Activated CD8-positive, alpha-beta memory T cell treated with anti-CD3 and anti-CD28 coated beads, Interleukin-2, amount 50 U/mL, for 24 hours (primary cell): ENCODE measurements at regions not wholly inside any gene's neighbourhood (a gene's known extent, or its start where the extent isn't known, plus 50 kb on each side); places are given as distances from the start of the nearest gene placed in this dataset.

ENCODE experiments used
- DNase-seq: peaks from one replicate; pipeline ENCODE4 v3.0.0-alpha.2; 2020; ENCODE audit errors: extremely low read depth

GRCh38 chr13:29999492-30000369, 149.3 kb upstream of the UBL3 start:
- no peak for DNase-seq

GRCh38 chr13:29996316-29996715, 145.9 kb upstream of the UBL3 start:
- no peak for DNase-seq

GRCh38 chr13:29994911-29995595, 144.6 kb upstream of the UBL3 start:
- no peak for DNase-seq

GRCh38 chr13:29993716-29994488, 143.5 kb upstream of the UBL3 start:
- DNase-seq = no peak

- DNase-seq = no peak
Observed at GRCh38 chr13:29993196-29993595, 142.8 kb upstream of the UBL3 start.

- no peak for DNase-seq
Observed at GRCh38 chr13:29991343-29991742, 140.9 kb upstream of the UBL3 start.

- no peak for DNase-seq
Observed at GRCh38 chr13:29987340-29987739, 136.9 kb upstream of the UBL3 start.

- no peak for DNase-seq
Observed at GRCh38 chr13:29980339-29980738, 129.9 kb upstream of the UBL3 start.

- DNase-seq = no peak
Observed at GRCh38 chr13:29978211-29978610, 127.8 kb upstream of the UBL3 start.

- no peak for DNase-seq
Observed at GRCh38 chr13:29977476-29978120, 127.2 kb upstream of the UBL3 start.

GRCh38 chr13:29976535-29976934, 126.1 kb upstream of the UBL3 start:
- no peak for DNase-seq

- no peak for DNase-seq
Observed at GRCh38 chr13:29975283-29975682, 124.9 kb upstream of the UBL3 start.

GRCh38 chr13:29969286-29969685, 118.9 kb upstream of the UBL3 start:
- no peak for DNase-seq

GRCh38 chr13:29964181-29964845, 113.9 kb upstream of the UBL3 start:
- no peak for DNase-seq

GRCh38 chr13:29963089-29963488, 112.7 kb upstream of the UBL3 start:
- DNase-seq = no peak

GRCh38 chr13:29961036-29961670, 110.7 kb upstream of the UBL3 start:
- DNase-seq = no peak

GRCh38 chr13:29959603-29960002, 109.2 kb upstream of the UBL3 start:
- no peak for DNase-seq

GRCh38 chr13:29959086-29959485, 108.7 kb upstream of the UBL3 start:
- DNase-seq = no peak

GRCh38 chr13:29958476-29958875, 108.1 kb upstream of the UBL3 start:
- no peak for DNase-seq

GRCh38 chr13:29957320-29957719, 106.9 kb upstream of the UBL3 start:
- no peak for DNase-seq

- DNase-seq = no peak
Observed at GRCh38 chr13:29956853-29957252, 106.4 kb upstream of the UBL3 start.
